Neural cell (in vitro differentiated cells): ENCODE measurements at regions not wholly inside any gene's neighbourhood (a gene's known extent, or its start where the extent isn't known, plus 50 kb on each side); places are given as distances from the start of the nearest gene placed in this dataset.

Experiments
- H2AFZ ChIP-seq: fragments of 200-600, 300-800 bp; sonication (generic), shearing (Covaris generic); 2 replicates; pipeline ENCODE4 v1.6.0; 2014; ENCODE audit warnings: low read depth, mild to moderate bottlenecking, antibody characterized with exemption, low read length, moderate library complexity
- H3F3A ChIP-seq: fragments of 200-600 bp; shearing (Covaris generic); 2 replicates; pipeline ENCODE4 v1.6.1; 2016; ENCODE audit warnings: mild to moderate bottlenecking, moderate library complexity, mixed read lengths, antibody characterized with exemption, low read length; ENCODE audit not compliant: insufficient read depth, poor library complexity, severe bottlenecking
- H3K27ac ChIP-seq: fragments of 200-600, 300-800 bp; sonication (generic), shearing (Covaris generic); 2 replicates; pipeline ENCODE4 v1.5.1; 2014; ENCODE audit warnings: mild to moderate bottlenecking, low read length, moderate library complexity
- H3K27me3 ChIP-seq: fragments of 300-800, 200-600 bp; sonication (generic), shearing (Covaris generic); 2 replicates; pipeline ENCODE4 v1.6.0; 2014; ENCODE audit warnings: mild to moderate bottlenecking, low read depth, low read length, moderate library complexity; ENCODE audit not compliant: insufficient read depth
- H3K36me3 ChIP-seq: fragments of 300-800, 200-600 bp; sonication (generic), shearing (Covaris generic); 2 replicates; pipeline ENCODE4 v1.5.1; 2014; ENCODE audit warnings: mild to moderate bottlenecking, antibody characterized with exemption, low read length, moderate library complexity; ENCODE audit not compliant: insufficient read depth
- H3K4me2 ChIP-seq: fragments of 300-800, 200-600 bp; sonication (generic), shearing (Covaris generic); 2 replicates; pipeline ENCODE4 v1.6.0; 2014; ENCODE audit warnings: mild to moderate bottlenecking, low read length
- H3K4me3 ChIP-seq: fragments of 300-800, 200-600 bp; sonication (generic), shearing (Covaris generic); 2 replicates; pipeline ENCODE4 v1.5.1; 2014; ENCODE audit warnings: mild to moderate bottlenecking, low read length, moderate library complexity
- H3K79me2 ChIP-seq: fragments of 200-600 bp; shearing (Covaris generic); replicated peaks from 2 replicates; pipeline ENCODE4 v1.6.0; 2014; ENCODE audit warnings: mild to moderate bottlenecking, low read length, moderate library complexity; ENCODE audit not compliant: insufficient read depth
- H3K9ac ChIP-seq: fragments of 300-800, 200-600 bp; sonication (generic), shearing (Covaris generic); 2 replicates; pipeline ENCODE4 v1.6.1; 2016; ENCODE audit warnings: mild to moderate bottlenecking, low read length, mixed read lengths
- H3K9me2 ChIP-seq: fragments of 200-600 bp; shearing (Covaris generic); 2 replicates; pipeline ENCODE4 v1.6.1; 2016; ENCODE audit warnings: mild to moderate bottlenecking, low read length, mixed read lengths; ENCODE audit not compliant: insufficient read depth
- H3K9me3 ChIP-seq: fragments of 200-600, 300-800 bp; sonication (generic), shearing (Covaris generic); 2 replicates; pipeline ENCODE4 v1.6.1; 2016; ENCODE audit warnings: mild to moderate bottlenecking, mixed run types, low read length, moderate library complexity, mixed read lengths
- H4K20me1 ChIP-seq: fragments of 200-600 bp; shearing (Covaris generic); 2 replicates; pipeline ENCODE4 v1.6.1; 2016; ENCODE audit warnings: mild to moderate bottlenecking, mixed run types; ENCODE audit not compliant: insufficient read depth
- EP300 ChIP-seq: fragments of 450-650 bp; conservative IDR thresholded peaks from 2 replicates; pipeline ENCODE4 v1.6.1; 2014; ENCODE audit warnings: antibody characterized with exemption, mild to moderate bottlenecking, moderate library complexity; ENCODE audit not compliant: poor library complexity, severe bottlenecking
- EZH2 ChIP-seq: fragments of 200-600, 300-800 bp; shearing (Covaris generic), sonication (generic); IDR thresholded peaks from 2 replicates; pipeline ENCODE4 v1.6.1; 2014; ENCODE audit warnings: antibody characterized with exemption, low read length, borderline replicate concordance, mild to moderate bottlenecking; ENCODE audit not compliant: insufficient read depth, poor library complexity, severe bottlenecking
- MXI1 ChIP-seq: fragments of 450-650 bp; conservative IDR thresholded peaks from 2 replicates; pipeline ENCODE4 v1.6.1; 2014; ENCODE audit warnings: antibody characterized with exemption, mild to moderate bottlenecking; ENCODE audit not compliant: poor library complexity, severe bottlenecking
- POLR2AphosphoS5 ChIP-seq: IDR thresholded peaks from 2 replicates; pipeline ENCODE4 v1.6.1; 2012
- RAD21 ChIP-seq: fragments of 450-650 bp; conservative IDR thresholded peaks from 2 replicates; pipeline ENCODE4 v1.6.1; 2014; ENCODE audit warnings: antibody characterized with exemption, mild to moderate bottlenecking, moderate library complexity
- SMC3 ChIP-seq: fragments of 450-650 bp; conservative IDR thresholded peaks from 2 replicates; pipeline ENCODE4 v1.6.1; 2014; ENCODE audit warnings: antibody characterized with exemption, mild to moderate bottlenecking, moderate library complexity; ENCODE audit not compliant: poor library complexity
- TAF1 ChIP-seq: IDR thresholded peaks from 2 replicates; pipeline ENCODE4 v1.6.1; 2012; ENCODE audit warnings: low read depth
- TF ChIP-seq, protein P1 (sequence below): IDR thresholded peaks from 2 replicates; pipeline ENCODE4 v1.6.1; 2012; ENCODE audit warnings: borderline replicate concordance
- TF ChIP-seq, protein P2 (sequence below): fragments of 450-650 bp; IDR thresholded peaks from 2 replicates; pipeline ENCODE4 v1.5.1; 2014; ENCODE audit warnings: antibody characterized with exemption, mild to moderate bottlenecking, moderate library complexity; ENCODE audit not compliant: poor library complexity, severe bottlenecking

DNA sequence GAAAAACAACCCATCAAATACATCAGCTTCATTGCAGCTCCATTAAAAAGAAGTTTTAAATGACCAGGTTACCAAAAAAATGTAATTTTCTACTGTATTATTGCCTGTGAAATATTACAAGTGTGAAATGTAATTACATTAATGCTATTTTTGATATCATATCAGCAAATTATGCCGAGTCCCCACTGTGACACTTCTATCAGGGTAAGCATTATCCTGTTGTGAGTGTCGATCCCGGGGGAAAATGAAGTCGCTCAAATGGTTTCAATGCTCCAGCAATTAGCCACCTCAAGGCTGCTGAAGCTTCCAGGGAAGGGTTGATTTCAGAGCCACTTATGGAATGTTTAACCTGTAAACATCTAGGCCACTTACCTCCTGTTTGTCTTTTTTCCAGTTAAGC is 70.4 kb downstream of the RCN1 start:
- Histone ChIP-seq H3F3A (no peaks in the 10 kb centered on the region), H4K20me1 (no peaks in the 10 kb centered on the region), H3K27ac (peak overlapping the region; percentile 21), H2AFZ (no peak overlapping the region), H3K4me3 (no peak overlapping the region), H3K9ac (no peak overlapping the region), H3K4me2 (peak overlapping the region; percentile 0), H3K79me2 (no peaks in the 10 kb centered on the region), H3K27me3 (no peaks in the 10 kb centered on the region), H3K9me3 (no peaks in the 10 kb centered on the region), H3K36me3 (no peaks in the 10 kb centered on the region), H3K9me2 (no peaks in the 10 kb centered on the region)
- TF ChIP-seq EP300 (peak; percentile 55), TAF1 (no peak), POLR2AphosphoS5 (peak; percentile 73)
- TF ChIP-seq, protein P1, sequence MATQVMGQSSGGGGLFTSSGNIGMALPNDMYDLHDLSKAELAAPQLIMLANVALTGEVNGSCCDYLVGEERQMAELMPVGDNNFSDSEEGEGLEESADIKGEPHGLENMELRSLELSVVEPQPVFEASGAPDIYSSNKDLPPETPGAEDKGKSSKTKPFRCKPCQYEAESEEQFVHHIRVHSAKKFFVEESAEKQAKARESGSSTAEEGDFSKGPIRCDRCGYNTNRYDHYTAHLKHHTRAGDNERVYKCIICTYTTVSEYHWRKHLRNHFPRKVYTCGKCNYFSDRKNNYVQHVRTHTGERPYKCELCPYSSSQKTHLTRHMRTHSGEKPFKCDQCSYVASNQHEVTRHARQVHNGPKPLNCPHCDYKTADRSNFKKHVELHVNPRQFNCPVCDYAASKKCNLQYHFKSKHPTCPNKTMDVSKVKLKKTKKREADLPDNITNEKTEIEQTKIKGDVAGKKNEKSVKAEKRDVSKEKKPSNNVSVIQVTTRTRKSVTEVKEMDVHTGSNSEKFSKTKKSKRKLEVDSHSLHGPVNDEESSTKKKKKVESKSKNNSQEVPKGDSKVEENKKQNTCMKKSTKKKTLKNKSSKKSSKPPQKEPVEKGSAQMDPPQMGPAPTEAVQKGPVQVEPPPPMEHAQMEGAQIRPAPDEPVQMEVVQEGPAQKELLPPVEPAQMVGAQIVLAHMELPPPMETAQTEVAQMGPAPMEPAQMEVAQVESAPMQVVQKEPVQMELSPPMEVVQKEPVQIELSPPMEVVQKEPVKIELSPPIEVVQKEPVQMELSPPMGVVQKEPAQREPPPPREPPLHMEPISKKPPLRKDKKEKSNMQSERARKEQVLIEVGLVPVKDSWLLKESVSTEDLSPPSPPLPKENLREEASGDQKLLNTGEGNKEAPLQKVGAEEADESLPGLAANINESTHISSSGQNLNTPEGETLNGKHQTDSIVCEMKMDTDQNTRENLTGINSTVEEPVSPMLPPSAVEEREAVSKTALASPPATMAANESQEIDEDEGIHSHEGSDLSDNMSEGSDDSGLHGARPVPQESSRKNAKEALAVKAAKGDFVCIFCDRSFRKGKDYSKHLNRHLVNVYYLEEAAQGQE = peak; percentile 79

DNA sequence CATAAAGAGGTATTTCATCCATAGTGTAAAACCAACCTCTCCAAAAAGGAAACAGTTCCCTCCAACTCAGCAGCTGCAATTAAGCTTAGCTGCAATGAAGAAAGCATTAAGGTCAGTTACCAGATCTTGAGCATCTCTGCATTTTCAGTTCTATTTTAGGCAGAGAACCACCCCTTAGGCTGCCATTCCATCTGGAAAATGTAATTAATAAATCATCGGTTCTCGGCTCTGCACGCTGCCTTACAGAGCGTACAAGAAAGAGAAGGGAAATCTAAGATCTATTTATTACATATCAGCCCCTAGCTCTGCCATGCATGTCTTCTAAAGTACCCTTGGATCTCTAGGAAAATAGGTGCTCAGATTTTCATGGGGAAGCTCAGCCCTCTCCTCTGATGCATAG is 71.5 kb downstream of the RCN1 start:
- H3K4me3 ChIP-seq = no peak overlapping the region
- no peaks in the 10 kb centered on the region for H3K36me3 ChIP-seq
- H3K79me2 ChIP-seq = no peaks in the 10 kb centered on the region
- H3K9me2 ChIP-seq = no peaks in the 10 kb centered on the region
- H4K20me1 ChIP-seq = no peaks in the 10 kb centered on the region
- H3K4me2 ChIP-seq = peak overlapping the region; percentile 0
- TF ChIP-seq SMC3 = no peak
- TF ChIP-seq EP300 = no peak
- no peak for TF ChIP-seq RAD21
- TF ChIP-seq, protein P1 = no peak
- TF ChIP-seq POLR2AphosphoS5 = no peak
- TF ChIP-seq EZH2 = no peak
- no peak for TF ChIP-seq MXI1
- no peak for TF ChIP-seq TAF1
- TF ChIP-seq, protein P2, sequence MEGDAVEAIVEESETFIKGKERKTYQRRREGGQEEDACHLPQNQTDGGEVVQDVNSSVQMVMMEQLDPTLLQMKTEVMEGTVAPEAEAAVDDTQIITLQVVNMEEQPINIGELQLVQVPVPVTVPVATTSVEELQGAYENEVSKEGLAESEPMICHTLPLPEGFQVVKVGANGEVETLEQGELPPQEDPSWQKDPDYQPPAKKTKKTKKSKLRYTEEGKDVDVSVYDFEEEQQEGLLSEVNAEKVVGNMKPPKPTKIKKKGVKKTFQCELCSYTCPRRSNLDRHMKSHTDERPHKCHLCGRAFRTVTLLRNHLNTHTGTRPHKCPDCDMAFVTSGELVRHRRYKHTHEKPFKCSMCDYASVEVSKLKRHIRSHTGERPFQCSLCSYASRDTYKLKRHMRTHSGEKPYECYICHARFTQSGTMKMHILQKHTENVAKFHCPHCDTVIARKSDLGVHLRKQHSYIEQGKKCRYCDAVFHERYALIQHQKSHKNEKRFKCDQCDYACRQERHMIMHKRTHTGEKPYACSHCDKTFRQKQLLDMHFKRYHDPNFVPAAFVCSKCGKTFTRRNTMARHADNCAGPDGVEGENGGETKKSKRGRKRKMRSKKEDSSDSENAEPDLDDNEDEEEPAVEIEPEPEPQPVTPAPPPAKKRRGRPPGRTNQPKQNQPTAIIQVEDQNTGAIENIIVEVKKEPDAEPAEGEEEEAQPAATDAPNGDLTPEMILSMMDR = no peak
- H3K27me3 ChIP-seq = no peaks in the 10 kb centered on the region
- no peaks in the 10 kb centered on the region for H3K9me3 ChIP-seq
- no peaks in the 10 kb centered on the region for H3F3A ChIP-seq
- no peak overlapping the region for H2AFZ ChIP-seq
- H3K9ac ChIP-seq = no peak overlapping the region
- no peak overlapping the region for H3K27ac ChIP-seq
